A673 (cell line): ENCODE measurements at regions not wholly inside any gene's neighbourhood (a gene's known extent, or its start where the extent isn't known, plus 50 kb on each side); places are given as distances from the start of the nearest gene placed in this dataset.

Experiments used
- BruUV-seq: library from RNA; stranded (reverse); fragments of 400-500 nt; replicated peaks from 2 replicates; lab custom pipeline; 2021; lab: Mats Ljungman, UMichigan
- CTCF ChIA-PET: fragments of 300-600 bp; sonication (Branson Sonifier 250); formaldehyde crosslinking; loops from one replicate; lab custom pipeline; 2022; ENCODE audit warnings: antibody characterized with exemption; lab: Charles Lee
- POLR2A ChIA-PET: fragments of 300-600 bp; sonication (Branson Sonifier 250); formaldehyde crosslinking; loops from one replicate; lab custom pipeline; 2022; ENCODE audit warnings: antibody characterized with exemption; ENCODE audit not compliant: low non-redundant PET; lab: Charles Lee
- DNase-seq: peaks from one replicate; pipeline ENCODE4 v3.0.0-alpha.2; 2015; ENCODE audit warnings: low spot score
- H3K27ac ChIP-seq: fragments of 200-600 bp; sonication (generic); 2 replicates; pipeline ENCODE4 v1.5.1; 2016; ENCODE audit warnings: mixed run types, low read depth, mild to moderate bottlenecking, mixed read lengths, antibody characterized with exemption, low read length; ENCODE audit not compliant: poor library complexity, severe bottlenecking
- H3K27me3 ChIP-seq: fragments of 200-600 bp; sonication (generic); replicated peaks from 2 replicates; pipeline ENCODE4 v1.6.1; 2017; ENCODE audit warnings: mixed run types, low read depth, mild to moderate bottlenecking, mixed read lengths, antibody characterized with exemption, low read length; ENCODE audit not compliant: insufficient read depth, poor library complexity
- H3K36me3 ChIP-seq: fragments of 200-600 bp; sonication (generic); 2 replicates; pipeline ENCODE4 v1.6.1; 2016; ENCODE audit warnings: mixed run types, mild to moderate bottlenecking, mixed read lengths, antibody characterized with exemption, low read length; ENCODE audit not compliant: insufficient read depth, poor library complexity, severe bottlenecking
- H3K4me1 ChIP-seq: fragments of 200-600 bp; sonication (generic); 2 replicates; pipeline ENCODE4 v1.6.1; 2017; ENCODE audit warnings: mixed run types, mild to moderate bottlenecking, mixed read lengths, antibody characterized with exemption, low read length; ENCODE audit not compliant: insufficient read depth, poor library complexity, severe bottlenecking
- H3K4me3 ChIP-seq: fragments of 200-600 bp; sonication (generic); 2 replicates; pipeline ENCODE4 v1.5.1; 2016; ENCODE audit warnings: low read depth, mixed run types, mild to moderate bottlenecking, mixed read lengths, low read length; ENCODE audit not compliant: poor library complexity, severe bottlenecking
- H3K9me3 ChIP-seq: fragments of 200-600 bp; sonication (generic); 2 replicates; pipeline ENCODE4 v1.6.1; 2016; ENCODE audit warnings: mixed run types, low read depth, mild to moderate bottlenecking, mixed read lengths, antibody characterized with exemption, low read length; ENCODE audit not compliant: poor library complexity, severe bottlenecking
- CTCF ChIP-seq: fragments of 300-800, 200-600 bp; sonication (generic); conservative IDR thresholded peaks from 2 replicates; pipeline ENCODE4 v1.5.1; 2017; ENCODE audit warnings: low read depth, mild to moderate bottlenecking, antibody characterized with exemption, low read length, moderate library complexity, mixed read lengths
- EZH2 ChIP-seq: fragments of 200-600 bp; sonication (generic); IDR thresholded peaks from 2 replicates; pipeline ENCODE4 v1.6.1; 2017; ENCODE audit warnings: borderline replicate concordance, low read depth, mild to moderate bottlenecking, mixed read lengths, antibody characterized with exemption, low read length; ENCODE audit not compliant: poor library complexity, severe bottlenecking
- intact Hi-C: fragments of 100-400 bp; cut with micrococcal nuclease; formaldehyde crosslinking; loops from one replicate; pipeline ENCODE4 v1.10.0; 2022; ENCODE audit not compliant: unreplicated experiment

DNA sequence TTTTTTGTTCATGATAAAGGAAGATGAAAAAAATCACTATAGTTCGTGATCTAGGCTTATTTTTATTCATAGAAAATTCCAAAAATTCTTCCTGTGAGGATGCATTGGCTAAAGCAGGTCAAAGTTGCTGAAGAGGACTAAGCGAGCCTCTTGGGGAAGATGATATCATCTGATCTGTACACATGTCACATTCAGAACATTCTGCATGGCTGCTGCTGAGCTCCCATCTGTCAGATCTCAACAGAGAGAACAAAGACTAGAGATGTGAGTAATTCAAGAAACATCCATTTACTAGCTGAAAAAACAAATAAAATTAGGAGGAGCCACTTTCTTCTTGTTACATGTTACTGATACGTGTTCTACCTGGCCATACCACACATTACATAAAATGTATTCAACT lies 518.6 kb upstream of the FSIP2 start:
- ChIA-PET POLR2A (no interaction called here), CTCF (no interaction called here)
- Histone ChIP-seq H3K27ac (no peak overlapping the region), H3K4me3 (no peak overlapping the region), H3K27me3 (no peaks in the 10 kb centered on the region), H3K36me3 (no peaks in the 10 kb centered on the region), H3K4me1 (no peaks in the 10 kb centered on the region), H3K9me3 (no peaks in the 10 kb centered on the region)
- no peak for DNase-seq
- intact Hi-C loops: no loop called here
- no TSS peak for BruUV-seq
- TF ChIP-seq EZH2 (no peak), CTCF (no peak)

DNA sequence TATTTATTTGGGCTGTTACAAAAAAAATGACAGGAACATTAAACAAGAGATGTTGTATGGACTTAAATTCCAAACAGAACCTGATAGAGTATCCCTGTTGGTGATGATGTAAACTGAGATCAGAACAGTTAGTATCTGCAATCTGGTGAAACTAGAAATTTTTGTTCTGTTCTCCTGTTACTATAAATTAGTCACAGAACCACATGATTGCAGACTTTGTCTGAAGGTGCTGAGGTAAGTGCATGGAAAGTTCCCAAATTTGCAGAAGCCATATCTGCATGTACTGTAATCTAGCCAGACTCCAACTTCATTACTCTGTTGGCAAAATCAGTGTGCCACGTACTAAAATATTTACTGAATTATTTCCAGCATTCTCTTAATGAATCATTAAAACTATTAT lies 516.3 kb upstream of the FSIP2 start:
- Histone ChIP-seq H3K9me3 (no peaks in the 10 kb centered on the region), H3K27ac (no peak overlapping the region), H3K36me3 (no peaks in the 10 kb centered on the region), H3K27me3 (no peaks in the 10 kb centered on the region), H3K4me3 (no peak overlapping the region), H3K4me1 (no peaks in the 10 kb centered on the region)
- ChIA-PET CTCF (no interaction called here), POLR2A (no interaction called here)
- intact Hi-C loops: no loop called here
- no TSS peak for BruUV-seq
- DNase-seq: no peak
- TF ChIP-seq EZH2 (no peak), CTCF (no peak)

DNA sequence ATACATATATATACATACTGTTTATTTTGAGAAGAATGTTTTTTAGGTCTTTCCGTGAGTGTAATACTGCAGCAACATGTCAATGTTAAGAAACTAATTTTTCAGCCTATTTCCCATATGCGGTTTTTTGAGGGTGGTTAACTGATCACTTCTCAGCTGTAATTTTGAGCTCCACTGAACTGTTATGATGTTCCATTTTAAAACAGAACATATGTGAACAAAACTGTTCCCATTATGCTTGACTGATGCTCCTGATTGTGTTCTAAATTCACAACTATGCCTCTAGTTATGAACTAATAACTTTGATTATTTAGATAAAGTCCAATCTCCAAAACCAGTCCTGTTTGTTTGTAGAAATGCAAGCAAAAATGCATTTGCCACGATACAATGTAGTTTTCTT lies 511.2 kb upstream of the FSIP2 start:
- intact Hi-C loops: no loop called here
- TF ChIP-seq EZH2 (no peak), CTCF (no peak)
- H3K27me3 ChIP-seq: no peaks in the 10 kb centered on the region
- no peaks in the 10 kb centered on the region for H3K9me3 ChIP-seq
- CTCF ChIA-PET: no interaction called here
- DNase-seq: no peak
- BruUV-seq: no TSS peak
- H3K4me3 ChIP-seq: no peak overlapping the region
- POLR2A ChIA-PET: no interaction called here
- no peaks in the 10 kb centered on the region for H3K4me1 ChIP-seq
- H3K36me3 ChIP-seq: no peaks in the 10 kb centered on the region
- no peak overlapping the region for H3K27ac ChIP-seq
